HCT116 (cell line): ENCODE measurements at regions not wholly inside any gene's neighbourhood (a gene's known extent, or its start where the extent isn't known, plus 50 kb on each side); places are given as distances from the start of the nearest gene placed in this dataset.

Experiments
- ATAC-seq: fragments of 200-7000 bp; cut with Tn5 transposase; 2 replicates; pipeline ENCODE4 v1.9.1; 2020; ENCODE audit warnings: mild to moderate bottlenecking, moderate library complexity
- BruUV-seq: library from RNA; stranded (reverse); fragments of 400-500 nt; replicated peaks from 2 replicates; lab custom pipeline; 2021; lab: Mats Ljungman, UMichigan
- CTCF ChIA-PET: fragments of 300-600 bp; sonication (Branson Sonifier 250); formaldehyde crosslinking; loops from one replicate; lab custom pipeline; 2021; ENCODE audit warnings: antibody characterized with exemption; lab: Charles Lee
- POLR2A ChIA-PET: fragments of 300-600, 350-600 bp; sonication (Branson Sonifier 250); formaldehyde crosslinking; loops from one replicate; lab custom pipeline; 2021; ENCODE audit warnings: antibody characterized with exemption; lab: Charles Lee
- RAD21 ChIA-PET, 2 experiments: fragments of 300-600 bp; sonication (Branson Sonifier 250); formaldehyde crosslinking; loops; one replicate each; lab custom pipeline; 2023; ENCODE audit warnings: low total read pairs in 2 of 2; ENCODE audit not compliant: uncharacterized antibody in 2 of 2, unreplicated experiment in 2 of 2, low non-redundant PET in 1 of 2; lab: Charles Lee
- DNase-seq: peaks from one replicate; pipeline ENCODE4 v3.0.0-alpha.2; 2010; ENCODE audit warnings: low read depth, low spot score
- H2AFZ ChIP-seq: fragments of 200-600 bp; shearing (Covaris generic), sonication (generic); 2 replicates; pipeline ENCODE4 v1.6.1; 2017; ENCODE audit warnings: low read depth, mixed run types, mixed read lengths, antibody characterized with exemption, low read length; ENCODE audit not compliant: poor library complexity, severe bottlenecking
- H3K27ac ChIP-seq: 2 replicates; pipeline ENCODE4 v1.5.1; 2012; ENCODE audit warnings: low read depth, low read length
- H3K27me3 ChIP-seq: fragments of 200-600 bp; sonication (generic); 2 replicates; pipeline ENCODE4 v1.6.1; 2016; ENCODE audit warnings: mixed run types, low read length, mixed read lengths; ENCODE audit not compliant: insufficient read depth
- H3K36me3 ChIP-seq, 2 experiments: fragments of 200-500 bp in 1 of 2; fragments of 200-600 bp in 1 of 2; sonication (Bioruptor generic) in 1 of 2; sonication (generic) in 1 of 2; 2 replicates each; pipeline versions ENCODE4 v1.5.1 to v1.6.1; 2014 to 2016; ENCODE audit warnings: low read length in 2 of 2, inconsistent platforms in 1 of 2, mixed read lengths in 1 of 2, mixed run types in 1 of 2; ENCODE audit not compliant: insufficient read depth in 2 of 2, control insufficient read depth in 1 of 2
- H3K4me1 ChIP-seq, 2 experiments: fragments of 200-600 bp in 1 of 2; sonication (generic) in 1 of 2; 2 replicates each; pipeline versions ENCODE4 v1.5.1 to v1.6.1; 2012 to 2017; ENCODE audit warnings: low read length in 2 of 2, inconsistent platforms in 1 of 2, mild to moderate bottlenecking in 1 of 2, mixed read lengths in 1 of 2, mixed run types in 1 of 2, moderate library complexity in 1 of 2; ENCODE audit not compliant: insufficient read depth in 2 of 2, control insufficient read depth in 1 of 2
- H3K4me2 ChIP-seq: fragments of 200-600 bp; sonication (generic); 2 replicates; pipeline ENCODE4 v1.6.1; 2017; ENCODE audit warnings: mixed run types, low read length, mixed read lengths
- H3K4me3 ChIP-seq, 2 experiments: fragments of 200-600 bp in 1 of 2; sonication (generic) in 1 of 2; replicated peaks in 1 of 2; 2 replicates each; pipeline ENCODE4 v1.5.1; 2011 to 2016; ENCODE audit warnings: low read length in 2 of 2, control low read depth in 1 of 2, low read depth in 1 of 2, mild to moderate bottlenecking in 1 of 2, mixed read lengths in 1 of 2, mixed run types in 1 of 2
- H3K79me2 ChIP-seq: fragments of 200-600 bp; sonication (generic); 2 replicates; pipeline ENCODE4 v1.6.1; 2017; ENCODE audit warnings: mild to moderate bottlenecking, mixed run types, low read length, moderate library complexity, mixed read lengths; ENCODE audit not compliant: insufficient read depth
- H3K9ac ChIP-seq: fragments of 200-600 bp; sonication (generic); 2 replicates; pipeline ENCODE4 v1.6.1; 2016; ENCODE audit warnings: low read length, mixed read lengths
- H3K9me2 ChIP-seq: fragments of 200-600 bp; sonication (generic), shearing (Covaris generic); 2 replicates; pipeline ENCODE4 v1.6.1; 2017; ENCODE audit warnings: mixed run types, mild to moderate bottlenecking, moderate library complexity; ENCODE audit not compliant: insufficient read depth
- H3K9me3 ChIP-seq, 2 experiments: fragments of 200-500 bp in 1 of 2; fragments of 200-600 bp in 1 of 2; sonication (Bioruptor generic) in 1 of 2; sonication (generic) in 1 of 2; 2 replicates each; pipeline ENCODE4 v1.6.1; 2014 to 2017; ENCODE audit warnings: low read length in 2 of 2, mixed read lengths in 2 of 2, inconsistent platforms in 1 of 2, low read depth in 1 of 2, mild to moderate bottlenecking in 1 of 2, mixed run types in 1 of 2, moderate library complexity in 1 of 2; ENCODE audit not compliant: control insufficient read depth in 1 of 2, insufficient read depth in 1 of 2
- H4K20me1 ChIP-seq: fragments of 200-600 bp; sonication (generic), shearing (Covaris generic); 2 replicates; pipeline ENCODE4 v1.6.1; 2017; ENCODE audit warnings: mixed run types, mild to moderate bottlenecking, moderate library complexity; ENCODE audit not compliant: insufficient read depth
- CBX3 ChIP-seq: IDR thresholded peaks from 2 replicates; pipeline ENCODE4 v1.6.1; 2012; ENCODE audit warnings: low read depth
- CTCF ChIP-seq, 3 experiments: fragments of 200-600 bp in 1 of 3; sonication (generic) in 1 of 3; IDR thresholded peaks in 2 of 3; conservative IDR thresholded peaks in 1 of 3; 2 replicates each; pipeline ENCODE4 v1.5.1; 2012 to 2017; ENCODE audit warnings: low read depth in 2 of 3, low read length in 2 of 3, antibody characterized with exemption in 1 of 3, borderline replicate concordance in 1 of 3, control low read depth in 1 of 3, mild to moderate bottlenecking in 1 of 3, mixed read lengths in 1 of 3, mixed run types in 1 of 3, moderate library complexity in 1 of 3; ENCODE audit not compliant: insufficient read depth in 1 of 3
- FOSL1 ChIP-seq: IDR thresholded peaks from 2 replicates; pipeline ENCODE4 v1.6.1; 2012; ENCODE audit warnings: low read depth
- JUND ChIP-seq: IDR thresholded peaks from 2 replicates; pipeline ENCODE4 v1.6.1; 2012
- REST ChIP-seq: IDR thresholded peaks from 2 replicates; pipeline ENCODE4 v1.6.1; 2012; ENCODE audit warnings: low read depth
- SIN3A ChIP-seq: IDR thresholded peaks from 2 replicates; pipeline ENCODE4 v1.6.1; 2012; ENCODE audit warnings: low read depth
- SP1 ChIP-seq: IDR thresholded peaks from 2 replicates; pipeline ENCODE4 v1.6.1; 2012; ENCODE audit warnings: low read depth
- SRF ChIP-seq: IDR thresholded peaks from 2 replicates; pipeline ENCODE4 v1.6.1; 2012; ENCODE audit warnings: low read depth
- TCF7L2 ChIP-seq: IDR thresholded peaks from 2 replicates; pipeline ENCODE4 v1.7.0; 2011; ENCODE audit warnings: borderline replicate concordance, inconsistent platforms; ENCODE audit not compliant: insufficient read depth, insufficient read length; ENCODE audit errors: extremely low read depth
- YY1 ChIP-seq: IDR thresholded peaks from 2 replicates; pipeline ENCODE4 v1.6.1; 2011; ENCODE audit warnings: low read length, low read depth, moderate library complexity, mild to moderate bottlenecking; ENCODE audit not compliant: insufficient replicate concordance; ENCODE audit errors: extremely low read depth
- ZBTB33 ChIP-seq: IDR thresholded peaks from 2 replicates; pipeline ENCODE4 v1.6.1; 2011; ENCODE audit warnings: mild to moderate bottlenecking, low read length, moderate library complexity; ENCODE audit not compliant: insufficient replicate concordance; ENCODE audit errors: extremely low read depth
- ZFX ChIP-seq: fragments of 450-650 bp; IDR thresholded peaks from 2 replicates; pipeline ENCODE4 v1.6.1; 2017
- intact Hi-C: fragments of 100-400 bp; cut with micrococcal nuclease; formaldehyde crosslinking; loops from 2 replicates; pipeline ENCODE4 v1.10.0; 2022

GRCh38 chr2:131827481-131828163 lies 299.9 kb downstream of the CCDC74A start:
- Histone ChIP-seq H3K79me2 (no peaks in the 10 kb centered on the region), H2AFZ (no peak overlapping the region)
- ATAC-seq = no peak
- CTCF ChIA-PET = no interaction called here
- TF ChIP-seq CTCF (IDR thresholded peaks at IDR 0.05 in 2 of 3, conservative IDR thresholded peaks at IDR 0.05 in 1 of 3; ENCODE audit: borderline replicate concordance in 1 of 3, insufficient read depth in 1 of 3, low read depth in 2 of 3, low read length in 2 of 3) (no peak), JUND (no peak)
- TF ChIP-seq, all 23 proteins: peak for 0
- H3K4me3 ChIP-seq = no peak overlapping the region
- H3K9me3 ChIP-seq = no peaks in the 10 kb centered on the region
- no peak for DNase-seq
- no peaks in the 10 kb centered on the region for H3K9me2 ChIP-seq
- no peaks in the 10 kb centered on the region for H4K20me1 ChIP-seq
- ChIA-PET RAD21 (no interaction called here), POLR2A (no interaction called here)
- H3K4me2 ChIP-seq = no peak overlapping the region
- intact Hi-C loops = no loop called here
- no peak overlapping the region for H3K9ac ChIP-seq
- H3K27me3 ChIP-seq = no peaks in the 10 kb centered on the region
- no peaks in the 10 kb centered on the region for H3K36me3 ChIP-seq
- no peak overlapping the region for H3K27ac ChIP-seq
- peaks cover 3 to 11% of the 10 kb centered on the region in 2 experiments; a peak in 2 of 4 replicates for H3K4me1 ChIP-seq
- no TSS peak for BruUV-seq

GRCh38 chr2:131828164-131828561 lies 300.5 kb downstream of the CCDC74A start:
- ATAC-seq = no peak
- H3K4me3 ChIP-seq = no peak overlapping the region
- ChIA-PET POLR2A (no interaction called here), CTCF (no interaction called here), RAD21 (no interaction called here)
- BruUV-seq = no TSS peak
- no peaks in the 10 kb centered on the region for H3K36me3 ChIP-seq
- no peaks in the 10 kb centered on the region for H3K27me3 ChIP-seq
- peaks cover 3 to 11% of the 10 kb centered on the region in 2 experiments; a peak in 2 of 4 replicates for H3K4me1 ChIP-seq
- no peak overlapping the region for H2AFZ ChIP-seq
- no peaks in the 10 kb centered on the region for H3K79me2 ChIP-seq
- no peak overlapping the region for H3K27ac ChIP-seq
- H3K9me3 ChIP-seq = no peaks in the 10 kb centered on the region
- H3K4me2 ChIP-seq = no peak overlapping the region
- intact Hi-C loops = no loop called here
- H3K9ac ChIP-seq = no peak overlapping the region
- no peak for DNase-seq
- no peaks in the 10 kb centered on the region for H4K20me1 ChIP-seq
- H3K9me2 ChIP-seq = no peaks in the 10 kb centered on the region
- TF ChIP-seq CBX3 (no peak), YY1 (no peak), SRF (no peak), JUND (no peak), ZBTB33 (no peak), TCF7L2 (no peak), REST (no peak), ZFX (no peak), SP1 (no peak), SIN3A (no peak), FOSL1 (no peak)
